GM23338 (cell line): ENCODE measurements at regions not wholly inside any gene's neighbourhood (a gene's known extent, or its start where the extent isn't known, plus 50 kb on each side); places are given as distances from the start of the nearest gene placed in this dataset.
A peak's percentile ranks its signal among the peaks of the same experiment; 100 is the strongest.

Experiments
- ATAC-seq: fragments of 200-7000 bp; cut with Tn5 transposase; 3 replicates; pipeline ENCODE4 v1.9.1; 2020
- DNase-seq: peaks from one replicate; pipeline ENCODE4 v3.0.0-alpha.2; 2015; ENCODE audit warnings: low spot score
- H2AFZ ChIP-seq: fragments of 200-600 bp; sonication (generic); 2 replicates; pipeline ENCODE4 v1.8.0; 2016; ENCODE audit warnings: antibody characterized with exemption, mild to moderate bottlenecking, moderate library complexity
- H3F3A ChIP-seq: fragments of 200-600 bp; sonication (generic); replicated peaks from 2 replicates; pipeline ENCODE4 v1.8.0; 2017; ENCODE audit warnings: antibody characterized with exemption, mixed run types, low read depth
- H3K27ac ChIP-seq: fragments of 200-600 bp; sonication (generic); 2 replicates; pipeline ENCODE4 v1.6.1; 2016; ENCODE audit warnings: low read depth
- H3K27me3 ChIP-seq: fragments of 200-600 bp; sonication (generic); 2 replicates; pipeline ENCODE4 v1.8.0; 2016; ENCODE audit warnings: mild to moderate bottlenecking, mixed run types, moderate library complexity; ENCODE audit not compliant: insufficient read depth
- H3K36me3 ChIP-seq: fragments of 200-600 bp; sonication (generic); 2 replicates; pipeline ENCODE4 v1.8.0; 2016; ENCODE audit warnings: mild to moderate bottlenecking; ENCODE audit not compliant: insufficient read depth
- H3K4me1 ChIP-seq: fragments of 200-600 bp; sonication (generic); 2 replicates; pipeline ENCODE4 v1.8.0; 2016; ENCODE audit warnings: mild to moderate bottlenecking, moderate library complexity; ENCODE audit not compliant: insufficient read depth
- H3K4me2 ChIP-seq: fragments of 200-600 bp; sonication (generic); 2 replicates; pipeline ENCODE4 v1.7.1; 2017; ENCODE audit warnings: mixed run types
- H3K4me3 ChIP-seq: fragments of 200-600 bp; sonication (generic); 2 replicates; pipeline ENCODE4 v1.6.1; 2016; ENCODE audit warnings: mixed run types
- H3K79me2 ChIP-seq: fragments of 200-600 bp; sonication (generic); replicated peaks from 2 replicates; pipeline ENCODE4 v1.8.0; 2017; ENCODE audit warnings: mild to moderate bottlenecking; ENCODE audit not compliant: insufficient read depth
- H3K9me2 ChIP-seq: fragments of 200-600 bp; sonication (generic); 2 replicates; pipeline ENCODE4 v1.8.0; 2017; ENCODE audit not compliant: insufficient read depth
- H4K20me1 ChIP-seq: fragments of 200-600 bp; sonication (generic); replicated peaks from 2 replicates; pipeline ENCODE4 v1.8.0; 2017; ENCODE audit warnings: mild to moderate bottlenecking; ENCODE audit not compliant: insufficient read depth
- H3K27ac Mint-ChIP-seq: 2 replicates; pipeline ENCODE4 v1.8.0; 2020; ENCODE audit warnings: inconsistent platforms, mild to moderate bottlenecking, moderate library complexity, mixed read lengths
- H3K27me3 Mint-ChIP-seq: 3 replicates; pipeline ENCODE4 v1.8.0; 2022; ENCODE audit warnings: low read depth, mild to moderate bottlenecking, moderate library complexity, mixed read lengths, inconsistent platforms; ENCODE audit not compliant: insufficient read depth, poor library complexity
- H3K36me3 Mint-ChIP-seq: 3 replicates; pipeline ENCODE4 v1.8.0; 2021; ENCODE audit warnings: low read depth, mild to moderate bottlenecking, inconsistent platforms, moderate library complexity, mixed read lengths
- H3K4me1 Mint-ChIP-seq: 3 replicates; pipeline ENCODE4 v1.8.0; 2020; ENCODE audit warnings: mild to moderate bottlenecking, inconsistent platforms, mixed read lengths
- H3K4me3 Mint-ChIP-seq: 3 replicates; pipeline ENCODE4 v1.8.0; 2021; ENCODE audit warnings: moderate library complexity, mild to moderate bottlenecking, inconsistent platforms, mixed read lengths
- H3K9me3 Mint-ChIP-seq: 3 replicates; pipeline ENCODE4 v1.8.0; 2020; ENCODE audit warnings: moderate library complexity, mild to moderate bottlenecking, inconsistent platforms, mixed read lengths
- CREB1 ChIP-seq: fragments of 250-450 bp; sonication (Bioruptor Pico); IDR thresholded peaks from 2 replicates; pipeline ENCODE4 v1.5.0; 2020; ENCODE audit warnings: low read depth, mild to moderate bottlenecking, moderate library complexity
- EZH2 ChIP-seq: fragments of 200-600 bp; sonication (generic); IDR thresholded peaks from one replicate; pipeline ENCODE4 v1.8.0; 2017; ENCODE audit warnings: antibody characterized with exemption, mild to moderate bottlenecking, low read depth; ENCODE audit not compliant: unreplicated experiment
- JUNB ChIP-seq: IDR thresholded peaks from one replicate; pipeline ENCODE4 v1.6.1; 2016; ENCODE audit warnings: antibody characterized with exemption; ENCODE audit not compliant: unreplicated experiment
- STAT1 ChIP-seq: IDR thresholded peaks from one replicate; pipeline ENCODE4 v1.6.1; 2016; ENCODE audit warnings: antibody characterized with exemption; ENCODE audit not compliant: unreplicated experiment
- ZNF331 ChIP-seq: fragments of 250-450 bp; sonication (Bioruptor Pico); IDR thresholded peaks from 2 replicates; pipeline ENCODE4 v1.5.0; 2020; ENCODE audit warnings: low read depth, mild to moderate bottlenecking, moderate library complexity
- TF ChIP-seq, protein P1 (sequence below): IDR thresholded peaks from 2 replicates; pipeline ENCODE4 v1.6.1; 2016; ENCODE audit warnings: antibody characterized with exemption
- TF ChIP-seq, protein P2 (sequence below), 2 experiments: fragments of 200-600 bp in 1 of 2; sonication (generic) in 1 of 2; conservative IDR thresholded peaks; 2 replicates each; pipeline versions ENCODE4 v1.5.1 to v1.6.1; 2016 to 2017; ENCODE audit warnings: antibody characterized with exemption in 2 of 2, low read depth in 2 of 2, mild to moderate bottlenecking in 2 of 2, moderate library complexity in 1 of 2
- TF ChIP-seq, protein P3 (sequence below): IDR thresholded peaks from one replicate; pipeline ENCODE4 v1.6.1; 2018; ENCODE audit warnings: antibody characterized with exemption; ENCODE audit not compliant: unreplicated experiment

DNA sequence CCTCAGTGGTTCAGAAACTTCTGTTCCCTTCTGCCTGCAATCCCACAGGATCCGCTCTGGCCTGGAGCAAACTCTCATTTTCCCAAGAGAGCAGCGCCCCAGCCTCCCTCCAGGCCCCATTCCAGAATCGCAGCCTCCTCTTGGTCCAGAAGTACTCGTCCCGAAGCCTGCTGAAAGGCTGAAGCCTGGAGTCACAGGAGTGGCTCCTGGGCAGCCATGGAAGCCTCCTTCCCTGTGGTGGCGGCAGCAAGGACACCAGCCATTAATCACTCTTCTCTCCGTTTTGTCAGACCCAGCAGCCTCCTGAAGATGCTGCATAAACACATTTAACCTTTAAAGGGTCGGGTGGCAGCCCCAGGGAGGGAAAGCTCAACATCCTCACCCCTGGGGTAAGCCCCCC, 66.9 kb upstream of the TNRC6C start:
- H3K27me3 Mint-ChIP-seq = peaks cover 38% of the 10 kb centered on the region
- peaks cover 21% of the 10 kb centered on the region for H3K4me1 Mint-ChIP-seq

DNA sequence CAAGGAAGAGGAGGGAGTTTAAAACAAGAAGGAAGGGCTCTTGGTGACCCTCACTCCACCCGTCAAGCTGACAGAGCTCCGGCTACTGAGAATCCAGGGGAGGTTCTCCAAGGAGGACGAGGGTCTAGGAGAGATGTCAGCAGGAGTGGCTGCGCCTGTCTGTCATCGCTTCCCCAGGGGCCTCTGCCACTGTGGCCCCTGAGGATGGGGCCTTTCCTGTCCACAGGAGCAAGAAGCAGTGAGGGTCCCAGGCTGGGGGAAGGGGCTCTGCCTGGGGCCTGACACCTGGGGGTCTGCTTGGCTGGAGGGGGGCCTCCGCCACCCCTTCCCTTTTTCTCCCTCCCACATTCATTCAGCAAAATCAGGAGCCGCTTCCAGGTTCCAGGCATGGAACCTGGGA, 66.5 kb upstream of the TNRC6C start:
- no peak for TF ChIP-seq JUNB
- no peak for TF ChIP-seq CREB1
- no peak for TF ChIP-seq EZH2
- TF ChIP-seq STAT1 = no peak
- TF ChIP-seq, protein P1, sequence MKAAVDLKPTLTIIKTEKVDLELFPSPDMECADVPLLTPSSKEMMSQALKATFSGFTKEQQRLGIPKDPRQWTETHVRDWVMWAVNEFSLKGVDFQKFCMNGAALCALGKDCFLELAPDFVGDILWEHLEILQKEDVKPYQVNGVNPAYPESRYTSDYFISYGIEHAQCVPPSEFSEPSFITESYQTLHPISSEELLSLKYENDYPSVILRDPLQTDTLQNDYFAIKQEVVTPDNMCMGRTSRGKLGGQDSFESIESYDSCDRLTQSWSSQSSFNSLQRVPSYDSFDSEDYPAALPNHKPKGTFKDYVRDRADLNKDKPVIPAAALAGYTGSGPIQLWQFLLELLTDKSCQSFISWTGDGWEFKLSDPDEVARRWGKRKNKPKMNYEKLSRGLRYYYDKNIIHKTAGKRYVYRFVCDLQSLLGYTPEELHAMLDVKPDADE = no peak
- TF ChIP-seq ZNF331 = no peak
- TF ChIP-seq, protein P2, sequence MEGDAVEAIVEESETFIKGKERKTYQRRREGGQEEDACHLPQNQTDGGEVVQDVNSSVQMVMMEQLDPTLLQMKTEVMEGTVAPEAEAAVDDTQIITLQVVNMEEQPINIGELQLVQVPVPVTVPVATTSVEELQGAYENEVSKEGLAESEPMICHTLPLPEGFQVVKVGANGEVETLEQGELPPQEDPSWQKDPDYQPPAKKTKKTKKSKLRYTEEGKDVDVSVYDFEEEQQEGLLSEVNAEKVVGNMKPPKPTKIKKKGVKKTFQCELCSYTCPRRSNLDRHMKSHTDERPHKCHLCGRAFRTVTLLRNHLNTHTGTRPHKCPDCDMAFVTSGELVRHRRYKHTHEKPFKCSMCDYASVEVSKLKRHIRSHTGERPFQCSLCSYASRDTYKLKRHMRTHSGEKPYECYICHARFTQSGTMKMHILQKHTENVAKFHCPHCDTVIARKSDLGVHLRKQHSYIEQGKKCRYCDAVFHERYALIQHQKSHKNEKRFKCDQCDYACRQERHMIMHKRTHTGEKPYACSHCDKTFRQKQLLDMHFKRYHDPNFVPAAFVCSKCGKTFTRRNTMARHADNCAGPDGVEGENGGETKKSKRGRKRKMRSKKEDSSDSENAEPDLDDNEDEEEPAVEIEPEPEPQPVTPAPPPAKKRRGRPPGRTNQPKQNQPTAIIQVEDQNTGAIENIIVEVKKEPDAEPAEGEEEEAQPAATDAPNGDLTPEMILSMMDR (conservative IDR thresholded peaks at IDR 0.05; ENCODE audit: low read depth in 2 of 2) = no peak

More for the DNA sequence above, 66.9 kb upstream of the TNRC6C start:
- DNase-seq = no peak
- Histone ChIP-seq H3K4me3 (no peak overlapping the region), H3K27me3 (peaks cover 19% of the 10 kb centered on the region), H3K36me3 (no peaks in the 10 kb centered on the region), H3K4me1 (peaks cover 7% of the 10 kb centered on the region), H3K27ac (no peak overlapping the region), H3K4me2 (no peak overlapping the region), H3K9me2 (no peaks in the 10 kb centered on the region), H2AFZ (no peak overlapping the region), H3K79me2 (no peaks in the 10 kb centered on the region), H4K20me1 (no peaks in the 10 kb centered on the region), H3F3A (0 out of 2 replicates have a peak, but pooled peaks cover 6% of the 10 kb centered on the region)
- Mint-ChIP-seq H3K27ac (no peak overlapping the region), H3K9me3 (no peaks in the 10 kb centered on the region), H3K36me3 (no peaks in the 10 kb centered on the region), H3K4me3 (no peak overlapping the region)
- ATAC-seq = no peak
- TF ChIP-seq, protein P3, sequence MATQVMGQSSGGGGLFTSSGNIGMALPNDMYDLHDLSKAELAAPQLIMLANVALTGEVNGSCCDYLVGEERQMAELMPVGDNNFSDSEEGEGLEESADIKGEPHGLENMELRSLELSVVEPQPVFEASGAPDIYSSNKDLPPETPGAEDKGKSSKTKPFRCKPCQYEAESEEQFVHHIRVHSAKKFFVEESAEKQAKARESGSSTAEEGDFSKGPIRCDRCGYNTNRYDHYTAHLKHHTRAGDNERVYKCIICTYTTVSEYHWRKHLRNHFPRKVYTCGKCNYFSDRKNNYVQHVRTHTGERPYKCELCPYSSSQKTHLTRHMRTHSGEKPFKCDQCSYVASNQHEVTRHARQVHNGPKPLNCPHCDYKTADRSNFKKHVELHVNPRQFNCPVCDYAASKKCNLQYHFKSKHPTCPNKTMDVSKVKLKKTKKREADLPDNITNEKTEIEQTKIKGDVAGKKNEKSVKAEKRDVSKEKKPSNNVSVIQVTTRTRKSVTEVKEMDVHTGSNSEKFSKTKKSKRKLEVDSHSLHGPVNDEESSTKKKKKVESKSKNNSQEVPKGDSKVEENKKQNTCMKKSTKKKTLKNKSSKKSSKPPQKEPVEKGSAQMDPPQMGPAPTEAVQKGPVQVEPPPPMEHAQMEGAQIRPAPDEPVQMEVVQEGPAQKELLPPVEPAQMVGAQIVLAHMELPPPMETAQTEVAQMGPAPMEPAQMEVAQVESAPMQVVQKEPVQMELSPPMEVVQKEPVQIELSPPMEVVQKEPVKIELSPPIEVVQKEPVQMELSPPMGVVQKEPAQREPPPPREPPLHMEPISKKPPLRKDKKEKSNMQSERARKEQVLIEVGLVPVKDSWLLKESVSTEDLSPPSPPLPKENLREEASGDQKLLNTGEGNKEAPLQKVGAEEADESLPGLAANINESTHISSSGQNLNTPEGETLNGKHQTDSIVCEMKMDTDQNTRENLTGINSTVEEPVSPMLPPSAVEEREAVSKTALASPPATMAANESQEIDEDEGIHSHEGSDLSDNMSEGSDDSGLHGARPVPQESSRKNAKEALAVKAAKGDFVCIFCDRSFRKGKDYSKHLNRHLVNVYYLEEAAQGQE = no peak
- TF ChIP-seq, protein P2 (conservative IDR thresholded peaks at IDR 0.05; ENCODE audit: low read depth in 2 of 2) = peak in 1 of 2 experiments; percentile 7; a peak in 1 of 4 replicates

More for the DNA sequence above, 66.5 kb upstream of the TNRC6C start:
- no peak overlapping the region for H3K4me2 ChIP-seq
- H3K4me1 ChIP-seq = peaks cover 5% of the 10 kb centered on the region
- H4K20me1 ChIP-seq = no peaks in the 10 kb centered on the region
- no peak overlapping the region for H3K27ac Mint-ChIP-seq
- H3K4me3 ChIP-seq = no peak overlapping the region
- no peaks in the 10 kb centered on the region for H3K9me2 ChIP-seq
- H3K79me2 ChIP-seq = no peaks in the 10 kb centered on the region
- H3K36me3 ChIP-seq = no peaks in the 10 kb centered on the region
- H3F3A ChIP-seq = 0 out of 2 replicates have a peak, but pooled peaks cover 3% of the 10 kb centered on the region
- H3K27me3 Mint-ChIP-seq = peaks cover 34% of the 10 kb centered on the region
- H3K9me3 Mint-ChIP-seq = no peaks in the 10 kb centered on the region
- H2AFZ ChIP-seq = no peak overlapping the region
- DNase-seq = no peak
- H3K36me3 Mint-ChIP-seq = no peaks in the 10 kb centered on the region
- ATAC-seq = no peak
- peaks cover 16% of the 10 kb centered on the region for H3K4me1 Mint-ChIP-seq
- H3K4me3 Mint-ChIP-seq = no peak overlapping the region
- H3K27ac ChIP-seq = no peak overlapping the region
- peaks cover 15% of the 10 kb centered on the region for H3K27me3 ChIP-seq
